Stomach smooth muscle (tissue), 2 donors: ENCODE measurements at regions not wholly inside any gene's neighbourhood (a gene's known extent, or its start where the extent isn't known, plus 50 kb on each side); places are given as distances from the start of the nearest gene placed in this dataset.

Experiments used
- H3K27ac ChIP-seq: one replicate; pipeline ENCODE4 v1.7.0; 2013; ENCODE audit warnings: mild to moderate bottlenecking, low read length, inconsistent platforms
- H3K27me3 ChIP-seq, 2 donors: one replicate each; pipeline ENCODE4 v1.7.0; 2013; ENCODE audit warnings: low read length in 2 of 2; ENCODE audit not compliant: insufficient read depth in 2 of 2, control insufficient read depth in 1 of 2
- H3K36me3 ChIP-seq, 2 donors: one replicate each; pipeline ENCODE4 v1.7.0; 2013; ENCODE audit warnings: low read length in 2 of 2; ENCODE audit not compliant: control insufficient read depth in 2 of 2, insufficient read depth in 2 of 2
- H3K4me1 ChIP-seq: one replicate; pipeline ENCODE4 v1.7.0; 2013; ENCODE audit warnings: low read length; ENCODE audit not compliant: control insufficient read depth, insufficient read depth
- H3K4me3 ChIP-seq, 2 donors: one replicate each; pipeline ENCODE4 v1.7.0; 2013; ENCODE audit warnings: low read length in 2 of 2
- H3K9ac ChIP-seq, 2 donors: one replicate each; pipeline ENCODE4 v1.7.0; 2013; ENCODE audit warnings: low read length in 2 of 2, mild to moderate bottlenecking in 1 of 2
- H3K9me3 ChIP-seq, 2 donors: one replicate each; pipeline ENCODE4 v1.7.0; 2013; ENCODE audit warnings: low read length in 2 of 2; ENCODE audit not compliant: control insufficient read depth in 2 of 2
- donor health status: healthy.
- donor health status: Pancreatic carcinoma.

DNA sequence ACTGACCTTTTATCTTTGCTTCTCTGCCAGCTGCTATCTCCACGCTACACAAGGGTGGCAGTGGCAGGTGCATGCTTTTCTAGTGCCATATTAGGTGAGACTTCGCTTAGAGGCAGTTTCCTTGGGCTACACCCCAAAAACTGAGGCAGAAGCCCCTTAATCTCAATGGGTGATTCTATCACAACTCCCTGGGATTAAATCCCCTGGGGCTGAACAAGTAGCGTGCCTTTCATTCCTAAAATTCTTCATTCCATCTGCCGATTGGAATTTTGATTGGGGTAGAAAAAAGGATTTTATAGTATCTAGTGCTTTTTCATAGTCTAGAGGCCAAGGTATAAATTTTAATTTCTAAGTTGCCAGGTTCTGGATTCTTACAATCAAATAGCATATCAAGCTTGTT, 1040.5 kb upstream of the ACVR2A start:
- H3K9me3 ChIP-seq: no peaks in the 10 kb centered on the region
- H3K9ac ChIP-seq: no peak overlapping the region

DNA sequence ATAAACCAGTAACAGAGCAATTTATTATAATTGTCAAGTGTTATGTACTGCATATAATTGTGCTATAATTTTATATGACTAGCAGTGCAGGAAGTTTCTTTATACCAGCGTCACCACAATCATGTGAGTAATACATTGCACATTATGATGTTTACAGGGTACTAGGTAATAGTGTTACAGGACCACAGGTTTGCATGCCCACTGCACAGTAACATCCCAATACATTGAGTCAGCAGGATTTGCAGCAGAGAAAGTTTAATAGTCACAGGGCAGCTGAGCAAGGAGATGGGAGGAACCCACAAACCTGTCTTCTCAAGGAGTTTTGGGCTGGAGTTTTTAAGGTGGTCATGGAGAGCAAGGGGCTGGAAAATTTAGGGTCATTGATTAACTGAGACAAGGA, 1042.9 kb upstream of the ACVR2A start:
- no peak overlapping the region for H3K9ac ChIP-seq
- no peak overlapping the region for H3K4me3 ChIP-seq
- no peaks in the 10 kb centered on the region for H3K9me3 ChIP-seq
- no peak overlapping the region for H3K27ac ChIP-seq
- H3K27me3 ChIP-seq: no peaks in the 10 kb centered on the region
- H3K4me1 ChIP-seq: no peaks in the 10 kb centered on the region
- no peaks in the 10 kb centered on the region for H3K36me3 ChIP-seq

More for the DNA sequence above, 1040.5 kb upstream of the ACVR2A start:
- Histone ChIP-seq H3K4me1 (no peaks in the 10 kb centered on the region), H3K4me3 (no peak overlapping the region), H3K27ac (no peak overlapping the region), H3K36me3 (no peaks in the 10 kb centered on the region), H3K27me3 (no peaks in the 10 kb centered on the region)

DNA sequence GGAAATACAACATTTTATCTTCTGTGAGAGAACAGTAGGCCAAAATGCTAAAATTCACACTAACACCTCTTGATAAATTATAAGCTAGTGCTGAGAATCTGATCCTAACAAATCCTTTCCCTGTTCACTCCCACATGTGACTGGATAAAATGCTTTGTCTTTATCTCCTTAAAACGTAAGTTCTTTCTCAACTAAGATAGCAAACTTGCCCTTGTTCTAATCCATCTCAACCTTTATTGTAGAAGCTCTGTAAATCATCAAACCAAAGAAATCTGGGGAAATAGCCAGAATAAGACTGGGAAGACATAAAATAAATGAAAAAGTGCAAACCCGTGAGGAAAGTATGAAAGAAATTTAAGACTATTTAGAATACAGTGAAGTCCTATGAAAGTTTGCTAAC, 1058.4 kb upstream of the ACVR2A start:
- Histone ChIP-seq H3K36me3 (no peaks in the 10 kb centered on the region), H3K9ac (no peak overlapping the region), H3K9me3 (no peaks in the 10 kb centered on the region), H3K27ac (no peak overlapping the region), H3K4me1 (no peaks in the 10 kb centered on the region), H3K4me3 (no peak overlapping the region), H3K27me3 (no peaks in the 10 kb centered on the region)

DNA sequence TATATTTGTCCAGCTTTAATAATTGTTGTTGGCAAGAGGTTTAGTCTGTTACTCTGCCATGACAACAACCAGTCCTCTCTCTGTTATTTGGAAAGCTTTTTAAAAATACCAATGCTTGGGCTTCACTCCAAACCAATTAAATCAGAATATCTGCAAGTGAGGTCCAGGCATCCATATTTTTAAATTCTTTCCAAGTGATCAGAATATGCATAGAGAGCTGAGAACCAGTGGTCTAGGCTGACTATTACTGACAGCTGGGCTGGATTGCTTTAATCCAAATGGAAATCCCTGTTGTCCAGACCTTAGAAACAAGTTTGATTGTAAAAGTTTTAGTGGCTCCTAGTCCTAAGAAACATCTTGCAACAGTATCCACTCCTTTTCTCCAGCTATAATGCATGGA, 1059.7 kb upstream of the ACVR2A start:
- H3K27ac ChIP-seq: no peak overlapping the region
- H3K9me3 ChIP-seq: no peaks in the 10 kb centered on the region
- no peak overlapping the region for H3K9ac ChIP-seq
- H3K4me3 ChIP-seq: no peak overlapping the region
- H3K36me3 ChIP-seq: no peaks in the 10 kb centered on the region
- H3K4me1 ChIP-seq: no peaks in the 10 kb centered on the region
- no peaks in the 10 kb centered on the region for H3K27me3 ChIP-seq

DNA sequence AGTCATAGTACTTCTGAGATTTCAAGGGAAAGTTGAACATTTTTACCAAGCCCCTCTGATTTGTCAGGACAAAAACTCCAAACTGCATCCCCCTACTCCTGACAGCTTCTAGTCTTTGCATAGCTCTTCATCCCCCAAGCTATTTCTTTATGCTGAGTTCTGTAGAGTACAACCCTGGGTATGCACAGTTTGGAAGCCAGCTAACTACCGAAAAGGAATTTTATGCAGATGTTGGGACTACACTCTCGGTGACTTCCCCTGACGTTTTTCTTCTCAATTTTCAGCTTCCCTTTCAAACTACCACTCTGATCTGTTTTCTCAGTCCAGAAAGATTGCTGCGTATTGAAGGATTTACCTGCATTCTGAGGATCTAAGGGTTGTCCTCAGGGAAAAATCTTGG, 1060.2 kb upstream of the ACVR2A start:
- H3K4me3 ChIP-seq: no peak overlapping the region
- H3K27ac ChIP-seq: no peak overlapping the region
- H3K36me3 ChIP-seq: no peaks in the 10 kb centered on the region

GRCh38 chr2:146777181-146777580, 1067.6 kb upstream of the ACVR2A start:
- H3K27ac ChIP-seq: no peak overlapping the region
- H3K36me3 ChIP-seq: no peaks in the 10 kb centered on the region
- H3K9me3 ChIP-seq: no peaks in the 10 kb centered on the region
- no peaks in the 10 kb centered on the region for H3K4me1 ChIP-seq
- no peak overlapping the region for H3K9ac ChIP-seq
- no peak overlapping the region for H3K4me3 ChIP-seq
- no peaks in the 10 kb centered on the region for H3K27me3 ChIP-seq

More for the DNA sequence above, 1060.2 kb upstream of the ACVR2A start:
- no peaks in the 10 kb centered on the region for H3K27me3 ChIP-seq
- no peak overlapping the region for H3K9ac ChIP-seq
- no peaks in the 10 kb centered on the region for H3K9me3 ChIP-seq
- H3K4me1 ChIP-seq: no peaks in the 10 kb centered on the region

DNA sequence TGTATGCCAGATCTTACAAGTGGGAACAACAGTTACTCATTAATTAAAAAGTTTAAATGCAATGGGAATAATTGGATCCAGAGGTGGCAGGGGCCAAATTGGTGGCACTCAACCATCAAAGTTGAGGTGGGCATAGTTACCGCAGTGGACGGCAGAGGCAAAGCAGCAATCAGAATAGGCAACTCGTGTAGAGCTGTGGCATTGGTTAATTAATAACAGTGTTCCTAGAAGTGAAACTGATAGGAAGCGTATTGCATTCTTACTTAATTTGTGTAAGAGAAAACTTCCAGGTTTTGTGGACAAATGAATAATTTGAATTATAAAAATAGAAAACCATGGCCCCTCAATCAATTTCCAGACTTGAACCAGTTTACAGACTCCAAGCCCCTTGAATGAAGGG, 1068.2 kb upstream of the ACVR2A start:
- Histone ChIP-seq H3K9me3 (no peaks in the 10 kb centered on the region), H3K4me1 (no peaks in the 10 kb centered on the region), H3K9ac (no peak overlapping the region), H3K27ac (no peak overlapping the region), H3K27me3 (no peaks in the 10 kb centered on the region), H3K36me3 (no peaks in the 10 kb centered on the region), H3K4me3 (no peak overlapping the region)

- no peak overlapping the region for H3K4me3 ChIP-seq
- H3K9ac ChIP-seq: no peak overlapping the region
- H3K4me1 ChIP-seq: no peaks in the 10 kb centered on the region
- H3K9me3 ChIP-seq: no peaks in the 10 kb centered on the region
- no peaks in the 10 kb centered on the region for H3K36me3 ChIP-seq
- no peak overlapping the region for H3K27ac ChIP-seq
- H3K27me3 ChIP-seq: no peaks in the 10 kb centered on the region
Measured at GRCh38 chr2:146771531-146771930, 1073.3 kb upstream of the ACVR2A start.

DNA sequence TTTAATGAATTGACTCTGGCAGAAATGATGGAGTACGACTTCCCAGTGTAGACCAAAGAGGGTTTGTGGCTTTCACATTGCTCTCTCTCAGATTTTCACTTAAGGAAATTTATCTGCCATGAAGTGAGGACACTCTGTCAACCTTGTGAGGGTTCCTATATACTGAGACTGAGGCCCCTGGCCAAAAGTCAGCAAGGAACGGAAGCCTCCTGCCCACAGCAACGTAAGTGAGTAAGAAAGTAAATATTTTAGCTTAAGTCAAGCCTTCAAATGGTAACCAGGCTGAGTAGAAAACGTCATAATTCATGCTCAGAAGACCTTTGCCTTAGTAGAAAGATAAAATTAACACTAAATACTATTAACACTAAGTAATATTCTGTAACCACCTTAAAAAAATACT, 1080.5 kb upstream of the ACVR2A start:
- H3K4me3 ChIP-seq: no peak overlapping the region
- no peak overlapping the region for H3K27ac ChIP-seq
- H3K9me3 ChIP-seq: no peaks in the 10 kb centered on the region
- no peaks in the 10 kb centered on the region for H3K27me3 ChIP-seq
- no peaks in the 10 kb centered on the region for H3K36me3 ChIP-seq
- no peak overlapping the region for H3K9ac ChIP-seq
- H3K4me1 ChIP-seq: no peaks in the 10 kb centered on the region

DNA sequence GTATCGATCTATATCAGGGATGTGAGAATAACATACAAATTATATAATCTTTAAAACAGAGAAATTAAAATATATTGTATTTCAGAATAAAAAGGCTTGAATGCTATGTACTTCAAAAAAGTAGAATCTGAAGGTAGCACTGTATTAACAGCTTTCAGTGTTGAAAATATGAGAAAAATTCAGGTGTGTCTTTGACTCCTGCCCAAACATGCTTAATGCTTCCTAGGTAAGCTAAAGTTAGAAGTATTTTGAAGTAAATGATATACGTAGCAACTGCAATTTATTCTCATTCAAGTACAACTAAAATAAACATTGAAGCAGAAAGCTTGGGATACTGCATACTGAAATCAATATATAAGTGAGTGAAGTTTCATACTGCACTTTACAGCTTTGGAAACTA, 1082.0 kb upstream of the ACVR2A start:
- no peaks in the 10 kb centered on the region for H3K4me1 ChIP-seq
- no peak overlapping the region for H3K4me3 ChIP-seq
- no peak overlapping the region for H3K27ac ChIP-seq
- H3K9ac ChIP-seq: no peak overlapping the region
- no peaks in the 10 kb centered on the region for H3K27me3 ChIP-seq
- no peaks in the 10 kb centered on the region for H3K36me3 ChIP-seq
- no peaks in the 10 kb centered on the region for H3K9me3 ChIP-seq

- Histone ChIP-seq H3K4me3 (no peak overlapping the region), H3K27ac (no peak overlapping the region), H3K4me1 (no peaks in the 10 kb centered on the region), H3K9ac (no peak overlapping the region), H3K36me3 (no peaks in the 10 kb centered on the region), H3K27me3 (no peaks in the 10 kb centered on the region), H3K9me3 (no peaks in the 10 kb centered on the region)
Measured at GRCh38 chr2:146754606-146755005, 1090.2 kb upstream of the ACVR2A start.

DNA sequence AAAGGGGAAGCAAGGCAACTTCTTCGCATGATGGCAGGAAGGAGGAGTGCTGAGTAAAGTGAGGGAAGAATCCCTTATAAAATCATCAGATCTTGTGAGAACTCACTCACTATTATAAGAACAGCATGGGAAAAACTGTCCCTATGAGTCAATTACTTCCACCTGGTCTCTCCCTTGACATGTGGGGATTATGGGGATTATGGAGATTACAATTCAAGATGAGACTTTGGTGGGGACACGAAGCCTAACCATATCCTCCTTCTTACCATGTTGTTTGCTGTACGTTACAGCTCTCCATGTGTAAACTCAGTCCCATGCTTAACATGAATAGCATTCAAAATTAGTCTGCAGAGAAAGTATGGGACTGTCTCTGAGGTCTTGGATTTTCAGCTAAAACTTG, 1096.8 kb upstream of the ACVR2A start:
- H3K9me3 ChIP-seq: no peaks in the 10 kb centered on the region
- H3K27me3 ChIP-seq: no peaks in the 10 kb centered on the region
- H3K9ac ChIP-seq: no peak overlapping the region
- no peak overlapping the region for H3K4me3 ChIP-seq
- no peaks in the 10 kb centered on the region for H3K36me3 ChIP-seq
- no peak overlapping the region for H3K27ac ChIP-seq
- no peaks in the 10 kb centered on the region for H3K4me1 ChIP-seq
